IMR-90 (cell line): ENCODE measurements at regions not wholly inside any gene's neighbourhood (a gene's known extent, or its start where the extent isn't known, plus 50 kb on each side); places are given as distances from the start of the nearest gene placed in this dataset.

ENCODE experiments used
- ATAC-seq: fragments of 200-7000 bp; cut with Tn5 transposase; 2 replicates; pipeline ENCODE4 v1.9.1; 2020; ENCODE audit warnings: low read depth, mild to moderate bottlenecking, moderate library complexity
- BruUV-seq: library from RNA; stranded (reverse); fragments of 400-500 nt; replicated peaks from 2 replicates; lab custom pipeline; 2021; lab: Mats Ljungman, UMichigan
- CTCF ChIA-PET: fragments of 300-600 bp; formaldehyde crosslinking; extraction: SDS; loops from one replicate; lab custom pipeline; 2021; ENCODE audit warnings: antibody characterized with exemption; lab: Yijun Ruan, JAX
- POLR2A ChIA-PET: fragments of 300-600 bp; sonication (Branson Sonifier 250); formaldehyde crosslinking; loops from one replicate; lab custom pipeline; 2022; ENCODE audit warnings: antibody characterized with exemption; ENCODE audit not compliant: unreplicated experiment; lab: Charles Lee
- DNase-seq: peaks from one replicate; pipeline ENCODE4 v3.0.0; 2013
- H2AFZ ChIP-seq: replicated peaks from 2 replicates; pipeline ENCODE3; 2013; ENCODE audit warnings: low read length, mild to moderate bottlenecking; ENCODE audit not compliant: poor library complexity
- H2AK5ac ChIP-seq: 2 replicates; pipeline ENCODE4 v1.6.1; 2013; ENCODE audit warnings: low read depth, low read length, inconsistent platforms
- H2AK9ac ChIP-seq: replicated peaks from 2 replicates; pipeline ENCODE3; 2013; ENCODE audit warnings: mild to moderate bottlenecking, low read depth, low read length, moderate library complexity; ENCODE audit not compliant: poor library complexity
- H2BK120ac ChIP-seq: 2 replicates; pipeline ENCODE4 v1.6.1; 2013; ENCODE audit warnings: low read depth, low read length, inconsistent platforms
- H2BK15ac ChIP-seq: 3 replicates; pipeline ENCODE4 v1.6.1; 2013; ENCODE audit warnings: low read depth, low read length, inconsistent platforms
- H2BK20ac ChIP-seq: 2 replicates; pipeline ENCODE4 v1.6.1; 2013; ENCODE audit warnings: low read depth, mild to moderate bottlenecking, inconsistent platforms, low read length, moderate library complexity
- H2BK5ac ChIP-seq: 2 replicates; pipeline ENCODE4 v1.6.1; 2013; ENCODE audit warnings: mild to moderate bottlenecking, low read depth, low read length, inconsistent platforms; ENCODE audit not compliant: poor library complexity, severe bottlenecking
- H3K14ac ChIP-seq: replicated peaks from 2 replicates; pipeline ENCODE4 v1.6.1; 2013; ENCODE audit warnings: low read depth, low read length, inconsistent platforms
- H3K18ac ChIP-seq: 2 replicates; pipeline ENCODE4 v1.6.1; 2013; ENCODE audit warnings: low read depth, low read length, control low read depth
- H3K23ac ChIP-seq: 2 replicates; pipeline ENCODE4 v1.6.1; 2013; ENCODE audit warnings: low read depth, low read length, inconsistent platforms
- H3K27ac ChIP-seq: 2 replicates; pipeline ENCODE4 v1.5.1; 2013; ENCODE audit warnings: mild to moderate bottlenecking, control low read depth, low read length; ENCODE audit not compliant: insufficient read depth
- H3K27me3 ChIP-seq: 2 replicates; pipeline ENCODE4 v1.6.1; 2013; ENCODE audit warnings: low read length; ENCODE audit not compliant: control insufficient read depth, insufficient read depth
- H3K36me3 ChIP-seq: 2 replicates; pipeline ENCODE4 v1.6.1; 2013; ENCODE audit warnings: low read length, mixed read lengths; ENCODE audit not compliant: control insufficient read depth, insufficient read depth
- H3K4ac ChIP-seq: 2 replicates; pipeline ENCODE4 v1.6.1; 2013; ENCODE audit warnings: low read depth, low read length, inconsistent platforms
- H3K4me1 ChIP-seq: 2 replicates; pipeline ENCODE4 v1.6.1; 2013; ENCODE audit warnings: low read length, mixed read lengths; ENCODE audit not compliant: control insufficient read depth, insufficient read depth
- H3K4me2 ChIP-seq: 2 replicates; pipeline ENCODE4 v1.6.1; 2013; ENCODE audit warnings: low read depth, mild to moderate bottlenecking, control low read depth, low read length, moderate library complexity
- H3K4me3 ChIP-seq: 2 replicates; pipeline ENCODE4 v1.5.1; 2013; ENCODE audit warnings: low read depth, mild to moderate bottlenecking, control low read depth, low read length, moderate library complexity; ENCODE audit not compliant: insufficient read depth
- H3K56ac ChIP-seq: 2 replicates; pipeline ENCODE4 v1.6.1; 2013; ENCODE audit warnings: low read length, inconsistent platforms; ENCODE audit not compliant: insufficient read depth; ENCODE audit errors: extremely low read depth
- H3K79me1 ChIP-seq, 2 experiments: 2 replicates each; pipeline ENCODE4 v1.6.1; 2013; ENCODE audit warnings: low read length in 2 of 2, inconsistent platforms in 1 of 2, low read depth in 1 of 2
- H3K9ac ChIP-seq: 2 replicates; pipeline ENCODE4 v1.6.1; 2013; ENCODE audit warnings: low read depth, low read length, control low read depth
- H3K9me1 ChIP-seq: 2 replicates; pipeline ENCODE4 v1.6.1; 2013; ENCODE audit warnings: low read length, inconsistent platforms; ENCODE audit not compliant: insufficient read depth
- H3K9me3 ChIP-seq: 2 replicates; pipeline ENCODE4 v1.6.1; 2013; ENCODE audit warnings: low read length; ENCODE audit not compliant: control insufficient read depth, insufficient read depth
- H4K20me1 ChIP-seq: 2 replicates; pipeline ENCODE4 v1.6.1; 2013; ENCODE audit warnings: low read length, inconsistent platforms; ENCODE audit not compliant: insufficient read depth
- H4K5ac ChIP-seq: 2 replicates; pipeline ENCODE4 v1.6.1; 2013; ENCODE audit warnings: mild to moderate bottlenecking, low read depth, low read length, control low read depth
- H4K8ac ChIP-seq, 2 experiments: 2 replicates each; pipeline ENCODE4 v1.6.1; 2013; ENCODE audit warnings: low read depth in 2 of 2, low read length in 2 of 2, control low read depth in 1 of 2, inconsistent platforms in 1 of 2
- H4K91ac ChIP-seq: 2 replicates; pipeline ENCODE4 v1.6.1; 2013; ENCODE audit warnings: low read depth, low read length, inconsistent platforms; ENCODE audit not compliant: insufficient read depth
- BHLHE40 ChIP-seq: fragments of 150-350 bp; IDR thresholded peaks from 2 replicates; pipeline ENCODE4 v1.6.1; 2016; ENCODE audit warnings: mild to moderate bottlenecking, low read depth, low read length
- CEBPB ChIP-seq: IDR thresholded peaks from 2 replicates; pipeline ENCODE4 v1.6.1; 2012; ENCODE audit warnings: low read depth, low read length, improper control_type of control experiment
- CHD1 ChIP-seq: IDR thresholded peaks from 2 replicates; pipeline ENCODE4 v1.6.1; 2012; ENCODE audit warnings: low read depth, low read length, improper control_type of control experiment
- CTCF ChIP-seq: conservative IDR thresholded peaks from 2 replicates; pipeline ENCODE4 v1.5.1; 2012; ENCODE audit warnings: mild to moderate bottlenecking, low read depth, low read length, improper control_type of control experiment
- ELK1 ChIP-seq: fragments of 150-350 bp; IDR thresholded peaks from 2 replicates; pipeline ENCODE4 v1.6.1; 2016; ENCODE audit warnings: low read depth, mild to moderate bottlenecking, low read length, moderate library complexity, borderline replicate concordance
- FOS ChIP-seq: fragments of 150-350 bp; IDR thresholded peaks from 2 replicates; pipeline ENCODE4 v1.6.1; 2016; ENCODE audit warnings: low read depth, low read length
- MAFK ChIP-seq: IDR thresholded peaks from 2 replicates; pipeline ENCODE4 v1.6.1; 2012; ENCODE audit warnings: low read depth, low read length, improper control_type of control experiment
- MAZ ChIP-seq: IDR thresholded peaks from 2 replicates; pipeline ENCODE4 v1.6.1; 2012; ENCODE audit warnings: low read depth, mild to moderate bottlenecking, low read length, improper control_type of control experiment, moderate library complexity, borderline replicate concordance
- NFE2L2 ChIP-seq: fragments of 150-350 bp; IDR thresholded peaks from 2 replicates; pipeline ENCODE4 v1.6.1; 2016; ENCODE audit warnings: low read depth, mild to moderate bottlenecking, low read length
- POLR2A ChIP-seq: IDR thresholded peaks from 2 replicates; pipeline ENCODE4 v1.6.1; 2012; ENCODE audit warnings: mild to moderate bottlenecking, low read depth, low read length
- RAD21 ChIP-seq: IDR thresholded peaks from 2 replicates; pipeline ENCODE4 v1.6.1; 2012; ENCODE audit warnings: low read length, improper control_type of control experiment
- RCOR1 ChIP-seq: IDR thresholded peaks from 2 replicates; pipeline ENCODE4 v1.6.1; 2012; ENCODE audit warnings: mild to moderate bottlenecking, low read length, improper control_type of control experiment; ENCODE audit not compliant: insufficient replicate concordance
- RFX5 ChIP-seq: IDR thresholded peaks from 2 replicates; pipeline ENCODE4 v1.8.0; 2012; ENCODE audit warnings: low read depth, mild to moderate bottlenecking, low read length, moderate library complexity
- SMC3 ChIP-seq: fragments of 150-350 bp; IDR thresholded peaks from 2 replicates; pipeline ENCODE4 v1.6.1; 2016; ENCODE audit warnings: low read depth, mild to moderate bottlenecking, antibody characterized with exemption, low read length, moderate library complexity
- WGBS, 2 experiments: methylation state at CpG; one replicate each; pipeline versions ENCODE4 v1.1.5 to v1.1.7; 2013; ENCODE audit warnings: missing lambda C conversion rate in 2 of 2; ENCODE audit not compliant: insufficient read length in 1 of 2; ENCODE audit errors: extremely low coverage in 2 of 2; 5-methylcytosine and 5-hydroxymethylcytosine counted together
- dilution Hi-C: fragments of 300-500 bp; cut with HindIII; formaldehyde crosslinking; loops from one replicate; pipeline ENCODE4 v1.14.3; 2018; ENCODE audit warnings: low sequenced_read_pairs; ENCODE audit not compliant: unreplicated experiment
- in situ Hi-C: fragments of 300-500 bp; cut with MboI; formaldehyde crosslinking; loops from 3 replicates; pipeline ENCODE4 v1.14.3; 2019; ENCODE audit warnings: low sequenced_read_pairs, inconsistent platforms, mixed read lengths
- intact Hi-C: fragments of 100-400 bp; cut with micrococcal nuclease; formaldehyde crosslinking; loops from 2 replicates; pipeline ENCODE4 v1.10.0; 2022

GRCh38 chr12:89162589-89163261, 189.6 kb downstream of the DUSP6 start:
- no CpG with 5 or more reads among the region's 3 CpGs for WGBS, 2 experiments
- Histone ChIP-seq H3K9ac (no peak overlapping the region), H3K4me1 (peaks cover 6% of the 10 kb centered on the region), H3K9me3 (no peaks in the 10 kb centered on the region), H2BK15ac (peak overlapping the region; percentile 71; the same call in 2 of the 3 replicates), H3K23ac (peak overlapping the region; percentile 46; the same call in 1 of the 2 replicates), H3K18ac (peak overlapping the region; percentile 89), H3K9me1 (no peaks in the 10 kb centered on the region; the same call in 1 of the 2 replicates), H4K91ac (peak overlapping the region; percentile 43; the same call in 1 of the 2 replicates), H4K20me1 (no peaks in the 10 kb centered on the region), H2AK5ac (peak overlapping the region; percentile 27; the same call in 1 of the 2 replicates), H3K27me3 (no peaks in the 10 kb centered on the region), H4K5ac (peak overlapping the region; percentile 83), H4K8ac (peak overlapping the region; percentile 14 to 45; a peak in 3 of 4 replicates), H3K56ac (peak overlapping the region; percentile 46; the same call in 1 of the 2 replicates), H3K27ac (peak overlapping the region; percentile 86), H2BK20ac (peak overlapping the region; percentile 63), H3K4me2 (peak overlapping the region; percentile 64; the same call in 1 of the 2 replicates), H3K79me1 (no peaks in the 10 kb centered on the region), H3K14ac (no peak overlapping the region; the same call in 1 of the 2 replicates), H2BK5ac (peak overlapping the region; percentile 74), H3K4me3 (no peak overlapping the region), H2AFZ (no peak overlapping the region), H2BK120ac (peak overlapping the region; percentile 67), H3K4ac (peak overlapping the region; percentile 61), H3K36me3 (no peaks in the 10 kb centered on the region), H2AK9ac (no peak overlapping the region)
- dilution Hi-C loops, result no loop called here
- in situ Hi-C loops, result no loop called here
- ATAC-seq (peak; percentile 90), DNase-seq (peak; percentile 99)
- POLR2A ChIA-PET, result interaction anchor here (1.0 kb wide), 1 partner anchor 184 kb away, joined by 5 read pairs; no protein-coding TSS in a partner anchor
- no TSS peak for BruUV-seq
- intact Hi-C loops, result loop anchor here (1.0 to 5.0 kb wide), 2 partner anchors 190 to 300 kb away; partner anchors contain the start of gene DUSP6
- CTCF ChIA-PET, result interaction anchor here (0.6 kb wide), 2 partner anchors 189 to 241 kb away, joined by 3 to 5 read pairs; no protein-coding TSS in a partner anchor
- TF ChIP-seq ELK1, result no peak
- TF ChIP-seq CEBPB, result peak; percentile 99
- TF ChIP-seq RCOR1, result no peak
- TF ChIP-seq MAFK, result peak; percentile 77
- no peak for TF ChIP-seq CTCF
- 0 out of 2 replicates have a peak, but pooled peaks have one; percentile 16 for TF ChIP-seq MAZ
- TF ChIP-seq RAD21, result no peak; the same call in 1 of the 2 replicates
- peak; percentile 27; the same call in 1 of the 2 replicates for TF ChIP-seq SMC3
- TF ChIP-seq BHLHE40, result 0 out of 2 replicates have a peak, but pooled peaks have one; percentile 50
- TF ChIP-seq FOS, result peak; percentile 84
- TF ChIP-seq NFE2L2, result peak; percentile 93
- TF ChIP-seq CHD1, result no peak
- no peak for TF ChIP-seq RFX5
- TF ChIP-seq POLR2A, result no peak
